GM18868 (cell line): ENCODE measurements at regions not wholly inside any gene's neighbourhood (a gene's known extent, or its start where the extent isn't known, plus 50 kb on each side); places are given as distances from the start of the nearest gene placed in this dataset.

Experiments
- ATAC-seq: cut with Tn5 transposase; IDR thresholded peaks from one replicate; pipeline ENCODE4 v1.9.1; 2021; ENCODE audit warnings: mild to moderate bottlenecking, moderate library complexity; ENCODE audit not compliant: unreplicated experiment

DNA sequence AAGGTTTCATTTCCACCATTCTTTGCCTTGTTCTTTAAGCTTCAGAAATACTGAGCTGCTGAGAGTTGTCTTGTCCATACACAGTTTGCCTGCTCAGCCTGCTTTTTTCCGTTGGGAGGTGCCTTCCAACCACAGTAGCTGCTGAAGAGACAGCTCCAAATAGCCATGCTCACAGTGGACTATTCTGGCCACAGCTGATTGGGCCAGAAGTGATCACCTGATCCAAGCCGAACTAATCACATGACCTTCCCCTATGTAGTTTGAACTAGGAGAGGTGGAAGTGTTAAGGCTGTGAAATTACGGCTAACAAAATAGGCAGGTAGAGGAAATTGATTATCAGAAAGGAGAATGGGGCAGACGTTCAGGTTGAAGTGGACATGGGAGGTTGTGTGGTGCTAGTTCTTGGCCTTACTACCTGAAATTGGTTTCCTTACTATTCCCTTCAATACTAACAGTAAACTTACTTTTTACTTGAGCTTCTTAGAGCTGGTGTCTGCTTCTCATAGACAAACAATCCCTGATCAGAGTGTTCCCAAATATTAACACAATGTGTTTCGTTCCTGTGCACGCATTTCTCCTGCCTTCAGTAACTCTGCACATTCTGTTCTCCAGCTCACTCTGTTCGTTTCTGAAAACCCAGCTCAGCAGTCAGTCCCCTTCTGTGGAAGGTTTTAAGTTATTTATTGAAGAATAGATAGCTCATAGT, 136.1 kb downstream of the RWDD3 start:
- ATAC-seq = no peak

DNA sequence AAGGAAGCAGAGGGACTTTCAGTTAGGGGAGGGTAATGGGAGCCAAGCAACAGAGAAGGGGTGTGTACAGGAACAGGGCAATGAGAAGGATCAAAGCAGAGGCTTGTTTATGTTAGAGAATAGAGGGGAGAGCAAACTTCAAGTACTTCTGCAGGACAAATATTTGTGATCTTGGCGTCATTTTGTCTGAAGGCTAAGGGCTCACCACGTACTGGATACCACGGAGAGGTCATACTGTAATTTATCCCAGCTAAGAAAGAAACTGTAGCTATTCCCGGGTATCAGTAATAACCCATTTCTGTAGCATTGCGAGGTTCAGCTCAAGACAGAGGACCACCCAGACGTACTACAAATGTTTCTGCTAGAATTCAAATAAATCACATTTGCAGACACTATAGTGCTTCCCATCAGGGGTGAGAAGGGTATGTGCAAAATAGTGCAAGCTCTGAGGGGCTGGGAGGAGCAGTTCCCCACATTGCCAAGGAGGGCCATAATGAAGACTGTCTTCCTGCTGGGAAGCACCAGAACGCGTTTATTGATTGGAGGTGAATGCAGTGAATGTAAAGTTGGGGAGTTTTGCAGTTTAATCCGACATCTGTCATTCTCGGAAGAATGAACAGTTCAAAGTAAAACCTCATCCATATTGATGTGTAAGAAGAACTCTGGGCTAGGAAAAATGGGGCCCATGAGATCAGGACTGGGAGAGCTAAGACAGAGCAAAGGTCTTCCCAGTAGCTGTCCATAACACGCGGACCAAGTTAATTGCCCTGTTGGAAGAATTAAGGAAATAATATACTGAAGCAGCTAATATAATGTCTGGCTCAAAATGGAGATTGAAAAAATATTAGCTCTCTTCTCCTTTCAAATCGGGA, 136.9 kb downstream of the RWDD3 start:
- no peak for ATAC-seq

DNA sequence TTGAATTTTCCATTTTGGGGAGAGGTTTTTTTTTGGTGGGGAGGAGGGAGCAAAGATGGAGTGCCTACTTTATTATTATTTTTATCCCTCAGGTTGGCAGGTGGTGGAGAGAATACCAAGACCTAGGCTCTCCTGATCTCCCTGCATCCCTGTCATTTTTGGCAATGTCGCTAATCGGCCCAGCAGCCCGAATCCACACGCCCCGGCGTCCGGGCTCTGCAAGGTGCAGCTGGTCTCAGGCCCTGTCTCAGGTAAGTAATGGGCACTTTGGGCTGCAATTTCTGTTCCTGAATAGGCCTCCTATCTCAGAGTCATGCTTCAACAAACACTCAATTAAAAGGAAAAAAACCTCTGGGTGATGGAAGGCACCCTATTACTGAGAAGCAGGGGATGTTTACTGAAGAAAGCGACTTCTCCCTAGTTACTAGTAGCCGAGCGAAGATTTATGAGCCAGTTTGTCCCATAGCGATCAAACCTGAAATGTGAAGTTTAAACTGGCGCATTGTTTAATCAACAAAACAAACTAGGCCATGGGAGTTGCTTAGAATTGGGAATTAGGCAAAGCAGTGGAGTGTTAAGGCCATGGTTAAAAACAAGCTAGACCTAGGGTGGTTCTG, 137.8 kb downstream of the RWDD3 start:
- ATAC-seq = no peak

DNA sequence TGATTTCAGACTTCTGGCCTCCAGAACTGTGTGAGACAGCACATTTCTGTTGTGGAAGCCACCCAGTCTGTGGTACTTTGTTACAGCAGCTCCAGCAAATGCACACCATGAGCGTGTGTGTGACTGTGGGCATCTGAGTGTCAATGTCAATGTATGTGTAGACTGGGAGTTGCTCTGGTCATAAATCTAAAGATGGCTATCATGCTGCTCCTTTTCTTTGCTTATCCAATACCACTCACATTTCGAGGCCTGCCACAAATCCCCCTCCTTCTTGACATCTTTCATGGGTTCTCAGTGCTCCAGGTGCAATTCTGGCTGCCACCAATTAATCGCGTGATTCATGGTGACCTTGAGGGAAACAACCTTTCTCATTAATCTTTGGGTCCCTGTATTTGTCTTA, 141.2 kb downstream of the RWDD3 start:
- no peak for ATAC-seq

DNA sequence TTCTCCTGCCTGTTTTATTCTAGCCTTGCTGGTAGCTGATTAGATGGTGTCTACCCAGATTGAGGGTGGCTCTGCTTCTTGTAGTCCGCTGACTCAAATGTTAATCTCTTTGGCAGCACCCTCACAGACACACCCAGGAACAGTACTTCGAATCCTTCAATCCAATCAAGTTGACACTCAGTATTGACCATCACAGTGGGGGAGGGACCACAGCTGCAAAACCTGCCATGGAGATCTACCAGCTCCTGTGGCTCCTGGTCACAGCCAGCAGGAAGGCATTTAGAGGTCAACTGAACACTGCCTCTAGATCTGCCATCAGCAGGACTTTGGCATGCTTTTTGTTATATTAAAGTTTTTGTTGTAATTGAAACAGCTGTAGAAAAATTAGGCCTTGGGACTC, 146.9 kb downstream of the RWDD3 start:
- ATAC-seq = no peak

DNA sequence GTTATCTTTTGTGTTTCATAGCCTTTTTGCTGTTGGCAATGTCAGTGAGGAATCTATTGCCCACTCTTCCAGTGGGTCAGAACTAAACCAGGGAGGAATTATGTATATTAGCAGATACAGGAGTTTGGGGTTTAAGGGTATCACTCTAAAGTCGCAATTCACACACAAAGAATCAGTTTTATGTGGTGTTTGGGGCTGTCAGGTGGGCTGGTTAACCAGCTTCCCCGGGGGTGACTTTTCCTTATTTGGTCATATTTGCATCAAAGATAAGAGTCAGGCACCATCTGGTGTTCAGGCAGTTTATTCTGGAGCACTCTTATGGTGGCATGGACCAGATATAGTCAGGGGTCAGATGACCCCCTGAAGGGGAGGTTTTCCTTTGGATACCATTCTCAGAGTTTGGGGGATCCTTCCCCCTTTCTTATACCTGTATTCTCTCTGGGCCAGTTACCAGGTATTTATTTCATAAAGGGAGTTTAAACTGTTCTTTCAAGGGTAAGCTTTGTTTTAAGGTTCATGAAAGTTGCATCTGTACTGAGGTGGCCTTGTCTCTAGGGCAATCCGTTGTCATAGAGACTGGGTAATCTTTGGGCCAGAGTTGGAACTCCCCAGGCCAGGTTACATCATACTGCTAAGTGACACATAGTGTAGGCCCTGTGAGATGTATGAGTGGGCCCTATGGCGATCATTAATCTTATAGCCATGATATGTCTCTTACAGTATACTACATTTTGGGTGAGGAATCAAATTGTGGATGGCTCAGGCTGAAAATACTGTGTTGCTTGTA, 148.2 kb downstream of the RWDD3 start:
- peak; percentile 88 for ATAC-seq

DNA sequence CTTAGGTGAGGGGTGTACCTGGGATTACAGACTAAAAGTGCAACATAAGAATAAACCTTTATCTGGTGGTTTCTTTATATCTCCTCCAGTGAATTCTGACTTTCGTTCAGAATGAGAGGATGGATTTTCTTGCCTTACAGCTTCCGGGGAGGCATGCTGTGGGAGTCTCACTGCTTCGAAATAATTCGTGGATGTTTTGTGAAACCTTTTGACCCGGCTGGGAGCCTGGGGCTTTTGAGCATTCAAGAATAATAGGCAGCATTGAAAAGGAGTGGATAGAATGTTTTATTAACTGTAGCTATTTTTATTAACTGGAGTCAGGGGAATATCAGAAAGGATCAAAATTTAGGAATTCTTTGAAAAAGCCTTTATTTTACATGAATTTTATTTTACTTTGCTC, 149.1 kb downstream of the RWDD3 start:
- no peak for ATAC-seq

DNA sequence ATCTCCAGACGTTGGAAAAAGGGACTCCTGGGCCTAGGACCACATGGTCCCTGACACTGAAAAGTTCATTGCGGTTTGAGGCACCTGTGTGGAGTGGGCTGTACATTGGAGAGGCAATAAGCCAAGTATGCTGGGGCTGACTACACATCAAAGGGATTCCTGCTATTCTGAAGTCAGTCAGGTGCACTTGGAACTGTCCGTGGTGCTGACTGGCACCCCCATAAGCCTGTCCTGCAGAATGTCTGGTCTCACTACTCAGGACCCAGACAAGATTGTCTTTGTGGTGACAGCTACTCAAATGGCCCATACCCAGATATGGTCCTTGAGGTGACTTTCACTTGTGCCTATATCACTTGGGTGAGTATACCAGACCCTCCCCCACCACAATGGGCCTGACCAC, 150.6 kb downstream of the RWDD3 start:
- no peak for ATAC-seq

DNA sequence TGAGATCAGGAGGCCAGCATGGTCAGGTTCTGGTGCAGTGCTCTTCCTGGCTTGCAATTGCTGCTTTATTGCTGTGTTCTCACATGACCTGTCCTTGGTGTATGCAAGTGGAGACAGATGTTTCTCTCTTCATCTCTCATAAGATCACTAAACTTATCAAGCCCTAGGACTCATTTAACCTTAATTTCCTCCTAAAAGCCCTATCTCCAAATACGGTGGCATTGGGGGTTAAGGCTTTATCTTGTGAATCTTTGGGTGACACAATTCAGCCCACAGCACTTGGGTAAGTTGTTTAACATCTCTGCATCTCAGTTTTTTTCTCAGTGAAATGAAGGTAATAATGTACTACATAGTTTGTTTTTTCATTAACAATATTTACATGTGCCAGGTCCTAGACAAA, 152.4 kb downstream of the RWDD3 start:
- no peak for ATAC-seq

DNA sequence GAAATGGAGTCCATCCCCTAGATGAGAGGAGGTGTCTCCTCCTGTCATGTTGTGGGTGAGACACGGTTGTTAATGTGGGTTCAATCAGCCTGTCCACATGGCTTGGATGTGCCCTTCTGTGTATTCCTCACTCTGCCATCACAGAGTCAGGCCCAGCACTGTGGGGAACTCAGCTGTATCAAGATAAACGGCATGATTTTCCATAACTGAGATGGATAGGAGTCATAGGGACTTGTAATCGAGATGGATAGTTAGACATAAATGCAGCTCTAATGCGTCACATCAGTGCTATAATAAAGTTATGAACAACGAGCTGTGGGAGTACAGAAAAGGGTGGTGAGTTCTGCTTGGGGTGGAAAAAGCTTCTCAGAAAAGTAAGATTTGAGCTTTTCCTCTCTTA, 152.9 kb downstream of the RWDD3 start:
- ATAC-seq = no peak

DNA sequence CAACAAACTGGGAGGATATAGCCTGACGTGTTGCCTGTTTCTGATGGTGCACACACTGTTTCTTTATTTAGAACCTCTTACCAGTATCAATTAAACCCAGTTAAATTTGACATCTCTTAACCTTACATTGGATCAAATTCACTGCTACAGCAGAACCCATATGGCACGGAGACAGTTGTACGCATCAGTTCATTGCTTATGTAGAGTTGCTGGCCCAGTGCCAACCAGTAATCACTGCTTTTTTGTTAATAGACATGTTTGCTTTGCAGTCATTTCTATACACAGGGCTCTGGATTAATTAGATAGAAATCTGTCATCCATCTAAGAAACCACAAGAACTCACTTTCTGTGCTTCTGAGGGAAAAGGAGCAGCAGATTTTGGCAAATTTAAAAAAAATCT, 154.0 kb downstream of the RWDD3 start:
- no peak for ATAC-seq

DNA sequence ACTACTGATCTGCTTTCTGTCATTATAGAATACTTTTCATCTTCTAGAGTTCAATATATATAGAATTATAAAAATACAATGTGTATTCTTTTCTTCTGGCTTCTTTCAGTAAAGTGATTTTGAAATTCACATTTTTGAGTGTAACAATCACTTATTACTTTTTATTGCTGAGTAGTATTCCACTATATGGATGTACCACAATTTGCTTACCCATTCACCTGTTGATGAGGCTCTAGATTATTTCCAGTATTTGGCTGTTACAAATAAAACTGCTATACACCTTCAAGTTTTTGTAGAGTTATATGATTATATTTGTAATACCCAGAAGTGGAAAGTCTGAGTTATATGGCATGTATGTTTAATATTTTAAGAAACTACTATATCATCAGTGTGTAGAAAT, 159.4 kb downstream of the RWDD3 start:
- no peak for ATAC-seq

DNA sequence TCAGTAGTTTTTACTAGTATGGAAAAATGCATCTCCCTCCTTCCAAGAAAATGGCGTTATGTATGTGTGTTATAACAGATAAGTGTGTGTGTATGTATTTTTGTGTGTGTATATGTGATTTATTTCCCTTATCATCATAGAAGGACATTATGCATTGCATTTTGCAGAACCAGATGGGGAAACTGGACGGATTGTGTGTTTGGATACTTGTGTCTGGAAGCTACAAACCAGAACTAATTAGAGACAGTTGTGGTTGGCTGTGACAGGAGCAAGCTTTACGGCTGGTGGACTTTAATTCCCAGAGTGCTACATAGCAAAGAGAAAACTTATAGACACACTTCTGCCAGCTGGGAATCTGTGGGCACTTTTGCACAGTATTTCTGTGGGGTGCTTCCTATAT, 162.5 kb downstream of the RWDD3 start:
- no peak for ATAC-seq

DNA sequence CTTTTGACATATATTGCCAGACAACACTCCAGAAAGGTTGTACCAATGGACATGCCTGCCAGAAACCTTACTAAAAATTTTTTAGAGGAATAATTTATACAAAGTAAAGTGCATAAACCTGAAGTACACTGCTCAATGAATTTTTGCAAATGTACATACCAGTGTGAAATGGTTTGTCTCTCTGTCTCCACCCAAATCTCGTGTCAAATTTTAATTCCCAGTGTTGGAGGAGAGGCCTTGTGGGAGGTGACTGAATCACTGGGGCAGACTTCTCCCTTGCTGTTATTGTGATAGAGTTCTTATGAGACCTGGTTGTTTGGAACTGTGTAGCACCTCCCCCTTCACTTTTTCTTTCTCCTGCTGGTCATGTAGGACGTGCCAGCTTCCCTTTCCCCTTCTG, 168.8 kb downstream of the RWDD3 start:
- ATAC-seq = no peak

DNA sequence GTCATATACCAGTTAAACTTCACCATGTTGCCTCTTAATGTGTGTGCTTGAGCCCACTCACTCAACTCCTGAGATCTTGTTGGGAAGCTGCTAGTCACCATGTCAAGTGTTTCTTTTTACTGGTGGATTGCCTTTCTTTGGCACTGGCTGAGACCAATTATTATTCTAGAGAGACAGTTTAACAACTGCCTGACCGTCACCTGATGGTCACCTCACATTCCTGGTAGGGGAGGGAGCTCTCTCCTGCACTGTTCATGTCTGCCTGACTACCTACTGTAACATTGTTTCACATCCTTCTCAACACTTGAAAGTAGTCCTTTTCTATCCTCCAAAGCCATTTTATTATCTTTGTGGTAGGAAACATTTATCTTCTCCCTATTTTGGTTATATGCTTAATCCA, 172.3 kb downstream of the RWDD3 start:
- ATAC-seq = no peak

DNA sequence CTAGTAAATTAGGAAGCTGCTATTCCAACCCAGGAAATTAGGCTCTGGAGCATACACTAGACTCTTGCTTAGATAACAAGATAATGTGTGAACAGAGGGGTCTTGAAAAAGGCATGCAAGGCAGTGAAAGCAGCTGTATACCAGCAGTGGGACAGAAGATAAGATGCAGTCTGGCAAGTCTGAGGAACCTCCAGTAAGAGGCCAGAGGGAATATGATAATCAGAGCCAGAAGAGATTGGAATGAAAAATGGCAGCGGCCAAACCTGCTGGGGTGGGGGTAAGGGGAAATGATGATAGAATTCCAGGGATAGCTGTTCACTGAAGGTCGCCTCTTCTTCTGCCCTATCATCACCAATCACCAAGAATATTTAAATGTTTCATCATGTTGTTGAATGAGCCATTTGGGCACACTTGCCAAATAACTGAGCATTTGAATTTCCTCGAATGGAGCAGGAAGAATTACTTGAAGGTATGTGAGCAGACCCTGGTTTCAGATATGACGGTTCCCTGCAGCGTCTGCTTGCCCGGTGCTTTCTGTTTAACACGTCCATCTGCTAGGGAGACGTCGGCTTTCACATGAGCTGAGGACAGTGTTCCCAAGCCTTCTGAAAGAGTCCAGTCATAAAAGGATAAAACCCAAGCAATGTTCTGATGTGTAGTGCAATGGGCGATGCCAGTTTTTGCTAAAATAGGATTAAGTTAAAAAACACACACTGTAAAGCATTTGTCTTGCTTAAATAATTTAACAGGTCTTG, 173.3 kb downstream of the RWDD3 start:
- ATAC-seq = no peak

DNA sequence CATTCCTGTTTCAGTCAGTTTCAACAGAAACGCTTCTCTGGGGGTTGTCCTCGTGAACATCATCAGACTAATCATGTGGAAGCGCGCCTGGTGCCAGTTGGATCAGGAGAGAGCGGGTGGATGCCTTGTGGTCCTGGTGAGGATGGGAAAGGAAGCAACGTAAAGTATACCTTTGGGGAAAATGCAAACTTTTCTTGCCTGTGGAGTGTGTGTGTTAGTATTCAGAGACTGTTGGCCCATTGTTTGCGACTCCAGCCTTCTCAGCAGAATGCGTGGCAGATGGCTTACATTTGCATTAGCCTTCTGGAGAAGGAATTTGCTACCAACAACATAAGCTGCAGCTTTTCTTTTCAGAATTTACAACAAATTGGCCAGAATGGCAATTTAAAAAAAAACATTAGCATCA, 173.9 kb downstream of the RWDD3 start:
- ATAC-seq = no peak

DNA sequence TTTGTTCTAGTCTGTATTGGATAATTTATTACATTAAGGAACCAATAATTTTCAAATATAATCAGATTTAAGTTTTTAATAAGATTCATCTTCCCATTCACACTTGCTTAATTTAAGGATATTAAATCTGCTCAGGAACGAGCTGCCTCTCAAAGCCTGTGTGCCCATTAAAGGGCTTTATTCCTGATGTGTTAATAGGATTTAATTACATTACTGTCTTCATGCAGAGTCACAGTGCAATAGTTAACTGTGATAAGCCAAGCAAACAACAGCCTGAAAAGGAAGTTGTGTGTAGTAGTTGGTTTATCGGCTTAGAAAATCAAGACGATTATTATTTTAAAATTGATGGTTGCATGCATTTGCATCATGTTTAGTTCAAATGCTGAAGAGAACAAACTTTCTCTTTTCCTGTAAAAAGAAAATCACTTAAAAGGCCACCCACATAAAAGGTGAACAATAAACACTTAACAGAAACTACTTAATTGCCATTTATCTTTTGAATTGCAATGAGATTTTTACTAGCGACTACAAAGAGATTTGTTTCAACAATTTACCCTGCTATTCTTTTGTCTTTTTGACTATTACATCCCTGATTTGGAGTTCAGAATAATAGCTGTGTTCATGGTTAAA, 174.6 kb downstream of the RWDD3 start:
- ATAC-seq = no peak

DNA sequence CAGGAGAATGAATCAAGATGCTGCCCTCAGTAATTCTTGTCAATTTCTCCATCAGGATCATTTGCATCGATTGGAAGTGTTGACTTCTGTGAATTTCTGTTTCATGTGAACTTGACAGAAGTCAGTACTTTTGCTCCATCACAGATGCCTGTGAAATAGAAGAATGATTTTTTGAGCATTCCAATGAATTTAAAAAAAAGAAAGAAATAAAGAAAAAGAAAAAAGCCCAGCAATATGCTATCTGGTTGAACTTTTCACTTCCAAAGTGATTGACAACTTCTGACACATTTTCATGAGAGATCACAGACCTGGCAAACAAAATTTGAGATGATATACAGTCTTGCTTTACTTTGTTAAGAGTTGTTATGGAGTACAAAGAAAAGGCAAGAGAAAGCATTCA, 175.3 kb downstream of the RWDD3 start:
- no peak for ATAC-seq

DNA sequence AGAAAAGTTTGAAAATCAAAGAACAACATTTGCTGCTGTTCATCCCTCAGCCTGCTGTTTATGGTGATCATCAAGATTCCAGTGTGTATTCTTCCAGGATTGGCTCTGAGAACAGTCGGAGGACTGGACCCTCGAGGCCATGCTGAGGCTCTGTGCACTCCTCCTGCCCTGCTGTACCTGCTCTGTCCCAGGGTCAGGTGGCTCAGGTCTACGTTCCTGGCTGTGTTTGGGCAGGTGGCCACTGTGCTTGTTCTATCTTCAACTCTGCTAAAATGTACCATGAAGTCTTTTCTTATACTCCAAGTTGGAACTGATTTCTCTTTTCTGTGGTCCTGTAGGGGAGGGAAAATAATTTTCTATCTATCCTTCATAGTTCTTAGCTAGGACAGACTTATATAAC, 175.9 kb downstream of the RWDD3 start:
- no peak for ATAC-seq
